HFFc6 (cell line): ENCODE measurements at regions not wholly inside any gene's neighbourhood (a gene's known extent, or its start where the extent isn't known, plus 50 kb on each side); places are given as distances from the start of the nearest gene placed in this dataset.

ENCODE experiments used
- DNase-seq: peaks from one replicate; pipeline ENCODE4 v3.0.0-alpha.2; 2018
- H3K27ac Mint-ChIP-seq: 2 replicates; pipeline ENCODE4 v1.8.0; 2020; ENCODE audit warnings: mild to moderate bottlenecking, mixed read lengths
- H3K27me3 Mint-ChIP-seq: 2 replicates; pipeline ENCODE4 v1.8.0; 2021; ENCODE audit warnings: mild to moderate bottlenecking, moderate library complexity, mixed read lengths; ENCODE audit not compliant: insufficient read depth
- H3K36me3 Mint-ChIP-seq: 2 replicates; pipeline ENCODE4 v1.8.0; 2021; ENCODE audit warnings: low read depth, mixed read lengths
- H3K4me1 Mint-ChIP-seq: 2 replicates; pipeline ENCODE4 v1.8.0; 2020; ENCODE audit warnings: low read depth, mixed read lengths
- H3K4me3 Mint-ChIP-seq: 2 replicates; pipeline ENCODE4 v1.8.0; 2020; ENCODE audit warnings: mild to moderate bottlenecking, moderate library complexity, mixed read lengths
- H3K9me3 Mint-ChIP-seq: 2 replicates; pipeline ENCODE4 v1.8.0; 2020; ENCODE audit warnings: mild to moderate bottlenecking, mixed read lengths
- TF ChIP-seq, protein P1 (sequence below): fragments of 200-600 bp; sonication (generic); IDR thresholded peaks from 2 replicates; pipeline ENCODE4 v1.5.0; 2021; ENCODE audit warnings: antibody characterized with exemption, mild to moderate bottlenecking

DNA sequence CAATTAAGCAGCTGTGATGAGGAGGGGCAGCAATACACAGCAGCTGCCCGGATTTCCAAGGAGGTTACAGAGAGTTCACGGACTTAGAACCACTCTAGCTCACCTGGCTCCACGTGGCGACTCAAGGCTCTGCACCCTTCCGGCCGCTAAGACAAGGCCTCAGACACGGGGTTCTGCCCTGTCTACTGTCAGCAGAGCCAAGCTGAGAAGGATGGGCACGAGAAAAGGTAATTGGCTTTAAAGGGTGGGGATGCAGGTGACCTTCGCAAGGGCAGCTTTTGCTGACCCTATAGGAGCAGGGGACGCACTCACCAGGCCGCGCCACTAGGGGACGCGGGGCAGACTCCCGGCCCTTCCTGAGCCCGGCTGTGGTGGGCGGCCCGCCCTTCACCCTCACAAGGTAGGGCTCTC is 152.4 kb downstream of the KIF20B start:
- H3K27ac Mint-ChIP-seq, result no peak overlapping the region
- H3K4me1 Mint-ChIP-seq, result no peaks in the 10 kb centered on the region
- H3K27me3 Mint-ChIP-seq, result peaks cover 5% of the 10 kb centered on the region; the same call in 1 of the 2 replicates
- no peaks in the 10 kb centered on the region for H3K36me3 Mint-ChIP-seq
- TF ChIP-seq, protein P1, sequence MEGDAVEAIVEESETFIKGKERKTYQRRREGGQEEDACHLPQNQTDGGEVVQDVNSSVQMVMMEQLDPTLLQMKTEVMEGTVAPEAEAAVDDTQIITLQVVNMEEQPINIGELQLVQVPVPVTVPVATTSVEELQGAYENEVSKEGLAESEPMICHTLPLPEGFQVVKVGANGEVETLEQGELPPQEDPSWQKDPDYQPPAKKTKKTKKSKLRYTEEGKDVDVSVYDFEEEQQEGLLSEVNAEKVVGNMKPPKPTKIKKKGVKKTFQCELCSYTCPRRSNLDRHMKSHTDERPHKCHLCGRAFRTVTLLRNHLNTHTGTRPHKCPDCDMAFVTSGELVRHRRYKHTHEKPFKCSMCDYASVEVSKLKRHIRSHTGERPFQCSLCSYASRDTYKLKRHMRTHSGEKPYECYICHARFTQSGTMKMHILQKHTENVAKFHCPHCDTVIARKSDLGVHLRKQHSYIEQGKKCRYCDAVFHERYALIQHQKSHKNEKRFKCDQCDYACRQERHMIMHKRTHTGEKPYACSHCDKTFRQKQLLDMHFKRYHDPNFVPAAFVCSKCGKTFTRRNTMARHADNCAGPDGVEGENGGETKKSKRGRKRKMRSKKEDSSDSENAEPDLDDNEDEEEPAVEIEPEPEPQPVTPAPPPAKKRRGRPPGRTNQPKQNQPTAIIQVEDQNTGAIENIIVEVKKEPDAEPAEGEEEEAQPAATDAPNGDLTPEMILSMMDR, result 0 out of 2 replicates have a peak, but pooled peaks have one; percentile 23
- H3K4me3 Mint-ChIP-seq, result no peak overlapping the region
- DNase-seq, result no peak
- no peaks in the 10 kb centered on the region for H3K9me3 Mint-ChIP-seq

DNA sequence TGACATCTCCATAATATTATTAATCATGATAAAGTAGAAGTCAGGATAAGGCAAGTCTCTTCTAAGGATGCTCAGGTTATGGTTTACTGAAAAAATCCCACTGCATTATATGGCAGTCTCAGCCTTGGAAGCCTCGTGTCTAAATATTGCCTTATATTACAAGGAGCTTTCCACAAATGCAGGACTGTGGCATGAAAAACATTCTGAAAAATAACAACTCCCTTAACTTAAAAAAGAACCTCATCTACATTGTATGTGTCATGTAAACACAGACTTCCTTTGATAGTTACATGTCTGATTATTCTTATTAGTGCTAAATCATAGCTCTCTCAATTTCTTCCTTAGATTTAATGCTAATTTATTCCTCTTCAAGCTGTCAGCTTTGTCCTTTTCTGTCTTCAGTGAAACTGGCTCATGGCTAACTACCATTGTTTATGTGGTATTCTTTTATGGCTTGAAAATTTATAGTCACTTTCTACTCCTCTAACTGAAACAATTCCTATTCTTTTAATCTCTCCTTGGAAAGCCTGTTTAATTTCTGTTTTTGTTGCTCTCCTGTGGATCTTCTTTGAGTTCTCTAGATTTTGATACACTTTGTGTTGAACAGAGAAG is 156.1 kb downstream of the KIF20B start:
- no peak overlapping the region for H3K4me3 Mint-ChIP-seq
- H3K9me3 Mint-ChIP-seq, result no peaks in the 10 kb centered on the region
- H3K27me3 Mint-ChIP-seq, result peaks cover 5% of the 10 kb centered on the region; the same call in 1 of the 2 replicates
- H3K36me3 Mint-ChIP-seq, result no peaks in the 10 kb centered on the region
- H3K27ac Mint-ChIP-seq, result no peak overlapping the region
- DNase-seq, result no peak
- TF ChIP-seq, protein P1, result no peak
- peaks cover 16% of the 10 kb centered on the region for H3K4me1 Mint-ChIP-seq

DNA sequence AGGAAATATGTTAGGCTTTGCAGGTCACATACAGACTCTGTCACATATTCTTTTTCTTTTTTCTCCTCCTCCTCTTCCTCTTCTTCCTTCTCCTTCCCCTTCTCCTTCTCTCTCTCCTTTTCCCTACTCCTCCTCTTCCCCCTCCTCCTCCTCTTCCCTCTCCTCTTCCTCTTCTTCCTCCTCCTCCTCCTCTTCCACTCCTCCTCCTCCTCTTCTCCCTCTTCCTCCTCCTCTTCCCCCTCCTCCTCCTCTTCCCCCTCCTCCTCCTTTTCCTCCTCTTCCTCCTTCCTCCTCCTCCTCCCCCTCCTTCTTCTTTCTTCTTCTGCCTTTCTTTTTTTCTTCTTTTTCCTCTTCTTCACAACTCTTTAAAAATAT is 159.8 kb downstream of the KIF20B start:
- Mint-ChIP-seq H3K4me3 (no peak overlapping the region; the same call in 1 of the 2 replicates), H3K27me3 (peaks cover 4% of the 10 kb centered on the region), H3K27ac (no peak overlapping the region), H3K36me3 (no peaks in the 10 kb centered on the region), H3K4me1 (peaks cover 16% of the 10 kb centered on the region), H3K9me3 (no peaks in the 10 kb centered on the region)
- DNase-seq, result no peak
- TF ChIP-seq, protein P1, result no peak

DNA sequence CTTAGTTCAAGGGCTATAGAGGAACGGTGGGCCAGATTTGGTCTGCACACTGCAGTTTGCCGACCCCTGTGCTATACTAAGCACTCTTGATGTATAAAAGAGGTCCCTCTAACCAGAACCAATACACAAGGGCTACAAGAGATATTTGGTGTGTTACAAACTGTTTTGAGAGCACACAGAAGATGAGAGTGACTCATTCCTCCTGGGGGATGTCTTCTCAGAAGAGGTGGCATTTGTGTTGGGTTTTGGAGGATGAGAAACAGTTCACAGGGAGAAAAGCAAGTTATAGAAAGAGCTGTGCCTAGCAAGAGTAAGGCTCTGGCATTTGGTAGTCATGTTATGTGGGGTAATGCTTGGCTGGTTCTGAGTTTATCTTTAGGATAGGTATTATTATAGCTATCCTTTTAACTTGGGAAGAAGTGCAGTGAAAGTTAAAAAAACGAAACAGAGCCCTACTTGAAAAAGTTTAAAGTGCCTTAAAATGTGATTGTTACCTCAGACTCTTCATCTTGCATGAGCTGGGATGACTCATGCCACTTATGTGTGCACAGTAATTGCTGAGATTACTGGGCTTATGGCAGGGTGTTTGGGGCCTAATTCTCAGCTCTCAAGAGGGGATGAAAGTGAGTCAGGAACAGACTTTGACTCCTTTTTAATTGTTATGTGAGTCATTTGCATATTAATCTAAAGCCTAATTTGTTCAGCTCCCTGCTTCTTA is 160.4 kb downstream of the KIF20B start:
- Mint-ChIP-seq H3K27me3 (peaks cover 1% of the 10 kb centered on the region), H3K4me1 (peaks cover 16% of the 10 kb centered on the region), H3K4me3 (no peak overlapping the region), H3K36me3 (no peaks in the 10 kb centered on the region), H3K27ac (peak overlapping the region; percentile 12; the same call in 1 of the 2 replicates), H3K9me3 (no peaks in the 10 kb centered on the region)
- TF ChIP-seq, protein P1, result no peak
- DNase-seq, result peak; percentile 4

DNA sequence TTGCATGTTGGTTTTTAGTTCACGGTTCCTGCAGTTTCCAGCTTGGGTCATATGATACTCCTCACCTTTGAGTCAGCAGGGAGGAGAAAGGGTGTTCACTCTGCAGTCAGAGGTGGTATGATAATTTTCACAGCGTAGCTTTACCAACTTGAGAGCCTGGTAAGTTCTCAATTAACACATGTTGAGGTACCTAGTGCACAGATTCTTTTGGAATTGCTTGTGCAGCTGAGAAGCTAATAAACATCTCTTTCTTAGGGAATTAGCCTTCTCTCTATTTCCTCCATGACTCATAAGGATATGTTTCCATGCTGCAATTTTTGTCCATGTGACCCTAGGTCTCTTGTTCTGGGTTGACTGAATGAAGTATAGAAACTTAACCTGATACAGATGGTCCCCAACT is 166.6 kb downstream of the KIF20B start:
- no peak for DNase-seq
- no peak overlapping the region for H3K27ac Mint-ChIP-seq
- H3K36me3 Mint-ChIP-seq, result no peaks in the 10 kb centered on the region
- no peaks in the 10 kb centered on the region for H3K4me1 Mint-ChIP-seq
- no peak overlapping the region for H3K4me3 Mint-ChIP-seq
- H3K9me3 Mint-ChIP-seq, result no peaks in the 10 kb centered on the region
- no peaks in the 10 kb centered on the region; the same call in 1 of the 2 replicates for H3K27me3 Mint-ChIP-seq
- TF ChIP-seq, protein P1, result no peak
